H1 (cell line): ENCODE measurements at regions not wholly inside any gene's neighbourhood (a gene's known extent, or its start where the extent isn't known, plus 50 kb on each side); places are given as distances from the start of the nearest gene placed in this dataset.

Source experiments
- CTCF ChIA-PET: fragments of 300-600 bp; sonication (Branson Sonifier 250); formaldehyde crosslinking; loops from one replicate; lab custom pipeline; 2021; ENCODE audit not compliant: partially characterized antibody; lab: Charles Lee
- POLR2A ChIA-PET: fragments of 300-600 bp; sonication (Branson Sonifier 250); formaldehyde crosslinking; loops from one replicate; lab custom pipeline; 2021; ENCODE audit warnings: inconsistent platforms; ENCODE audit not compliant: partially characterized antibody; lab: Charles Lee
- DNase-seq, 2 experiments: peaks; one replicate each; pipeline versions ENCODE4 v3.0.0 to v3.0.0-alpha.2; 2010 to 2022; ENCODE audit warnings: low spot score in 2 of 2, low read depth in 1 of 2, mixed read lengths in 1 of 2
- FAIRE-seq: peaks from 2 replicates; lab custom pipeline; 2011; peaks lifted over from hg19 to GRCh38; lab: Jason Lieb, UNC
- H2AFZ ChIP-seq: 2 replicates; pipeline ENCODE4 v1.8.1; 2012; ENCODE audit warnings: low read length, inconsistent platforms
- H2AK5ac ChIP-seq: 2 replicates; pipeline ENCODE4 v1.6.1; 2013; ENCODE audit warnings: low read depth, low read length
- H2BK120ac ChIP-seq: replicated peaks from 2 replicates; pipeline ENCODE3; 2013; ENCODE audit warnings: low read depth, low read length, inconsistent platforms
- H2BK12ac ChIP-seq: 2 replicates; pipeline ENCODE4 v1.6.1; 2013; ENCODE audit warnings: low read depth, low read length
- H2BK15ac ChIP-seq: 2 replicates; pipeline ENCODE4 v1.6.1; 2013; ENCODE audit warnings: low read length
- H2BK20ac ChIP-seq: 2 replicates; pipeline ENCODE4 v1.6.1; 2013; ENCODE audit warnings: low read length
- H2BK5ac ChIP-seq: 2 replicates; pipeline ENCODE4 v1.6.1; 2013; ENCODE audit warnings: low read depth, low read length
- H3K14ac ChIP-seq: 2 replicates; pipeline ENCODE4 v1.6.1; 2013; ENCODE audit warnings: inconsistent platforms; ENCODE audit not compliant: insufficient read length
- H3K18ac ChIP-seq: 2 replicates; pipeline ENCODE4 v1.6.1; 2013; ENCODE audit warnings: low read length; ENCODE audit errors: extremely low read depth
- H3K23ac ChIP-seq: 2 replicates; pipeline ENCODE4 v1.6.1; 2013; ENCODE audit warnings: inconsistent platforms; ENCODE audit not compliant: insufficient read length
- H3K23me2 ChIP-seq: 2 replicates; pipeline ENCODE4 v1.6.1; 2013; ENCODE audit warnings: low read depth, low read length
- H3K27ac ChIP-seq: 2 replicates; pipeline ENCODE4 v1.6.1; 2011; ENCODE audit warnings: low read depth, low read length, inconsistent platforms
- H3K27me3 ChIP-seq, 4 experiments: replicated peaks in 1 of 4; 1 replicate in 1 of 4; 2 replicates in 3 of 4; pipeline versions ENCODE4 v1.6.1 to v1.8.1; 2011 to 2013; ENCODE audit warnings: low read length in 3 of 4, mild to moderate bottlenecking in 3 of 4, inconsistent platforms in 2 of 4, mixed read lengths in 2 of 4, moderate library complexity in 1 of 4; ENCODE audit not compliant: control insufficient read depth in 3 of 4, insufficient read depth in 3 of 4; ENCODE audit errors: extremely low read depth in 1 of 4
- H3K36me3 ChIP-seq, 4 experiments: 2 replicates each; pipeline versions ENCODE4 v1.6.1 to v1.8.1; 2011 to 2013; ENCODE audit warnings: mild to moderate bottlenecking in 4 of 4, low read length in 3 of 4, moderate library complexity in 2 of 4, control low read depth in 1 of 4, inconsistent platforms in 1 of 4; ENCODE audit not compliant: insufficient read depth in 4 of 4, control insufficient read depth in 2 of 4
- H3K4ac ChIP-seq: replicated peaks from 2 replicates; pipeline ENCODE3; 2013; ENCODE audit warnings: low read length, low read depth, mixed read lengths, inconsistent platforms; ENCODE audit not compliant: insufficient read length
- H3K4me1 ChIP-seq, 4 experiments: replicated peaks in 1 of 4; 1 replicate in 1 of 4; 2 replicates in 3 of 4; pipeline versions ENCODE4 v1.6.1 to v1.8.1; 2011 to 2013; ENCODE audit warnings: low read length in 3 of 4, inconsistent platforms in 2 of 4, mixed read lengths in 1 of 4; ENCODE audit not compliant: insufficient read depth in 4 of 4, control insufficient read depth in 3 of 4
- H3K4me2 ChIP-seq, 2 experiments: 2 replicates each; pipeline versions ENCODE4 v1.6.1 to v1.8.1; 2011 to 2013; ENCODE audit warnings: low read depth in 2 of 2, low read length in 2 of 2, control low read depth in 1 of 2, inconsistent platforms in 1 of 2, mild to moderate bottlenecking in 1 of 2; ENCODE audit not compliant: insufficient read depth in 1 of 2
- H3K4me3 ChIP-seq, 4 experiments: fragments of 200-600, 300-600 bp in 1 of 4; sonication (generic), shearing (Covaris generic), sonication (Bioruptor Twin) in 1 of 4; 2 replicates each; pipeline versions ENCODE4 v1.5.1 to v1.8.1; 2011 to 2016; ENCODE audit warnings: low read length in 4 of 4, low read depth in 3 of 4, control low read depth in 2 of 4, inconsistent platforms in 2 of 4, mild to moderate bottlenecking in 2 of 4, mixed read lengths in 1 of 4, moderate library complexity in 1 of 4; ENCODE audit not compliant: insufficient read depth in 2 of 4; ENCODE audit errors: extremely low read depth in 1 of 4
- H3K56ac ChIP-seq: replicated peaks from 2 replicates; pipeline ENCODE3; 2013; ENCODE audit warnings: low read depth, mild to moderate bottlenecking, mixed read lengths, low read length, inconsistent platforms; ENCODE audit not compliant: insufficient read length
- H3K79me1 ChIP-seq: 2 replicates; pipeline ENCODE4 v1.6.1; 2013; ENCODE audit warnings: low read depth, low read length, control low read depth
- H3K79me2 ChIP-seq, 2 experiments: 2 replicates each; pipeline versions ENCODE4 v1.6.1 to v1.8.1; 2012 to 2013; ENCODE audit warnings: low read length in 2 of 2, mild to moderate bottlenecking in 2 of 2, inconsistent platforms in 1 of 2; ENCODE audit not compliant: insufficient read depth in 2 of 2, control insufficient read depth in 1 of 2
- H3K9ac ChIP-seq, 4 experiments: replicated peaks in 1 of 4; 1 replicate in 1 of 4; 2 replicates in 3 of 4; pipeline versions ENCODE4 v1.6.1 to v1.8.1; 2011 to 2013; ENCODE audit warnings: low read depth in 3 of 4, low read length in 3 of 4, control low read depth in 2 of 4, mild to moderate bottlenecking in 2 of 4, moderate library complexity in 2 of 4, inconsistent platforms in 1 of 4; ENCODE audit errors: extremely low read depth in 1 of 4
- H3K9me3 ChIP-seq, 2 experiments: 2 replicates each; pipeline versions ENCODE4 v1.6.1 to v1.8.1; 2012 to 2013; ENCODE audit warnings: mild to moderate bottlenecking in 2 of 2, moderate library complexity in 2 of 2, control low read depth in 1 of 2, inconsistent platforms in 1 of 2, low read depth in 1 of 2, low read length in 1 of 2, mixed read lengths in 1 of 2; ENCODE audit not compliant: insufficient read depth in 2 of 2
- H4K20me1 ChIP-seq, 2 experiments: replicated peaks in 1 of 2; 2 replicates each; pipeline versions ENCODE3 to v1.8.1; 2011 to 2013; ENCODE audit warnings: inconsistent platforms in 2 of 2, low read length in 2 of 2, mild to moderate bottlenecking in 1 of 2; ENCODE audit not compliant: insufficient read depth in 2 of 2, control insufficient read depth in 1 of 2
- H4K5ac ChIP-seq: 2 replicates; pipeline ENCODE4 v1.6.1; 2013; ENCODE audit warnings: low read length, low read depth, mixed read lengths, inconsistent platforms; ENCODE audit not compliant: insufficient read length
- H4K8ac ChIP-seq: 2 replicates; pipeline ENCODE4 v1.8.0; 2013; ENCODE audit warnings: mild to moderate bottlenecking, moderate library complexity, low read length, inconsistent platforms; ENCODE audit not compliant: insufficient read depth; ENCODE audit errors: extremely low read depth
- H4K91ac ChIP-seq: replicated peaks from 2 replicates; pipeline ENCODE3; 2013; ENCODE audit warnings: low read length, mixed read lengths, inconsistent platforms; ENCODE audit not compliant: insufficient read length
- BACH1 ChIP-seq: IDR thresholded peaks from 2 replicates; pipeline ENCODE4 v1.6.1; 2012; ENCODE audit warnings: low read length, improper control_type of control experiment
- BRCA1 ChIP-seq: IDR thresholded peaks from 2 replicates; pipeline ENCODE4 v1.6.1; 2012; ENCODE audit warnings: low read depth, low read length, improper control_type of control experiment
- GTF2F1 ChIP-seq: IDR thresholded peaks from 2 replicates; pipeline ENCODE4 v1.6.1; 2012; ENCODE audit warnings: low read depth, low read length, improper control_type of control experiment, borderline replicate concordance
- JUND ChIP-seq: IDR thresholded peaks from 2 replicates; pipeline ENCODE4 v1.6.1; 2011; ENCODE audit warnings: mild to moderate bottlenecking, improper control_type of control experiment, low read length
- KDM4A ChIP-seq: IDR thresholded peaks from one replicate; pipeline ENCODE4 v1.7.1; 2012; ENCODE audit warnings: low read depth, mild to moderate bottlenecking, moderate library complexity, low read length, inconsistent platforms; ENCODE audit not compliant: severe bottlenecking
- RBBP5 ChIP-seq: IDR thresholded peaks from 2 replicates; pipeline ENCODE4 v1.7.1; 2012; ENCODE audit warnings: low read depth, mild to moderate bottlenecking, inconsistent platforms, low read length, moderate library complexity, borderline replicate concordance
- SIN3A ChIP-seq, 2 experiments: IDR thresholded peaks in 1 of 2; conservative IDR thresholded peaks in 1 of 2; 2 replicates each; pipeline ENCODE4 v1.6.1; 2011 to 2012; ENCODE audit warnings: low read length in 2 of 2, improper control_type of control experiment in 1 of 2, low read depth in 1 of 2, mild to moderate bottlenecking in 1 of 2
- SP1 ChIP-seq: IDR thresholded peaks from 2 replicates; pipeline ENCODE4 v1.6.1; 2011; ENCODE audit warnings: low read depth, low read length
- WGBS, 2 experiments: shearing (Covaris generic) in 1 of 2; methylation state at CpG; one replicate each; pipeline versions ENCODE4 v1.1.6 to v1.1.7; 2013 to 2015; ENCODE audit warnings: low lambda C conversion rate in 2 of 2, mixed read lengths in 2 of 2, inconsistent platforms in 1 of 2, low coverage in 1 of 2, missing lambda C conversion rate in 1 of 2; ENCODE audit not compliant: insufficient replicate concordance in 2 of 2, insufficient coverage in 1 of 2, insufficient read length in 1 of 2; ENCODE audit errors: extremely low coverage in 1 of 2, missing lambda C conversion rate in 1 of 2; 5-methylcytosine and 5-hydroxymethylcytosine counted together
- TF ChIP-seq, protein P1 (sequence below): IDR thresholded peaks from 2 replicates; pipeline ENCODE4 v1.6.1; 2012; ENCODE audit warnings: low read length, inconsistent platforms
- TF ChIP-seq, protein P2 (sequence below), 3 experiments: IDR thresholded peaks; 1 replicate in 2 of 3; 2 replicates in 1 of 3; pipeline versions ENCODE4 v1.5.1 to v1.6.1; 2011; ENCODE audit warnings: low read length in 3 of 3, mild to moderate bottlenecking in 3 of 3, inconsistent platforms in 2 of 3, low read depth in 1 of 3, moderate library complexity in 1 of 3; ENCODE audit not compliant: insufficient read depth in 1 of 3; ENCODE audit errors: control extremely low read depth in 1 of 3

DNA sequence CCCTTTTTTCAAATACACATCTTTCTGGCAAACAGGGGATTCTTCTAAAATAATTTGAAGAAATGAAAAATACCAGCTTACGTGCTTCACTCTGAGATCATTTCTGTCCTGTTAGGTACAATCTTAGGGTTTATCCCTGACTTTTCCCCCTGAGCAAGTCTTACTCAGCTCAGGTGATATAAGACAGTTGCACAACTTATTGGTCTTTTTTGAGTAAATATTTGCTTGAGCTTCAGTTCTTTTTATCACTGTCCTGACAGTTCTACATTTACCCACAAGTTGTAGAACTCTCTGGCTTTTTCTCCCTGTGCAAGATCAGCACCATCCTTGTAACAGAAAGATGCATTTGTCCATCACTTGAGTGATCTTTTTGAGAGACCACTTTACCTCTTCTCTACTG, 84.9 kb downstream of the MID1IP1 start:
- TF ChIP-seq SIN3A (conservative IDR thresholded peaks at IDR 0.05 in 1 of 2, IDR thresholded peaks at IDR 0.05 in 1 of 2; ENCODE audit: low read depth in 1 of 2, low read length in 2 of 2) (no peak), KDM4A (no peak), GTF2F1 (no peak), SP1 (no peak), BRCA1 (no peak), BACH1 (no peak), JUND (no peak), RBBP5 (no peak)
- TF ChIP-seq, protein P1, sequence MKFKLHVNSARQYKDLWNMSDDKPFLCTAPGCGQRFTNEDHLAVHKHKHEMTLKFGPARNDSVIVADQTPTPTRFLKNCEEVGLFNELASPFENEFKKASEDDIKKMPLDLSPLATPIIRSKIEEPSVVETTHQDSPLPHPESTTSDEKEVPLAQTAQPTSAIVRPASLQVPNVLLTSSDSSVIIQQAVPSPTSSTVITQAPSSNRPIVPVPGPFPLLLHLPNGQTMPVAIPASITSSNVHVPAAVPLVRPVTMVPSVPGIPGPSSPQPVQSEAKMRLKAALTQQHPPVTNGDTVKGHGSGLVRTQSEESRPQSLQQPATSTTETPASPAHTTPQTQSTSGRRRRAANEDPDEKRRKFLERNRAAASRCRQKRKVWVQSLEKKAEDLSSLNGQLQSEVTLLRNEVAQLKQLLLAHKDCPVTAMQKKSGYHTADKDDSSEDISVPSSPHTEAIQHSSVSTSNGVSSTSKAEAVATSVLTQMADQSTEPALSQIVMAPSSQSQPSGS, result no peak
- TF ChIP-seq, protein P2, sequence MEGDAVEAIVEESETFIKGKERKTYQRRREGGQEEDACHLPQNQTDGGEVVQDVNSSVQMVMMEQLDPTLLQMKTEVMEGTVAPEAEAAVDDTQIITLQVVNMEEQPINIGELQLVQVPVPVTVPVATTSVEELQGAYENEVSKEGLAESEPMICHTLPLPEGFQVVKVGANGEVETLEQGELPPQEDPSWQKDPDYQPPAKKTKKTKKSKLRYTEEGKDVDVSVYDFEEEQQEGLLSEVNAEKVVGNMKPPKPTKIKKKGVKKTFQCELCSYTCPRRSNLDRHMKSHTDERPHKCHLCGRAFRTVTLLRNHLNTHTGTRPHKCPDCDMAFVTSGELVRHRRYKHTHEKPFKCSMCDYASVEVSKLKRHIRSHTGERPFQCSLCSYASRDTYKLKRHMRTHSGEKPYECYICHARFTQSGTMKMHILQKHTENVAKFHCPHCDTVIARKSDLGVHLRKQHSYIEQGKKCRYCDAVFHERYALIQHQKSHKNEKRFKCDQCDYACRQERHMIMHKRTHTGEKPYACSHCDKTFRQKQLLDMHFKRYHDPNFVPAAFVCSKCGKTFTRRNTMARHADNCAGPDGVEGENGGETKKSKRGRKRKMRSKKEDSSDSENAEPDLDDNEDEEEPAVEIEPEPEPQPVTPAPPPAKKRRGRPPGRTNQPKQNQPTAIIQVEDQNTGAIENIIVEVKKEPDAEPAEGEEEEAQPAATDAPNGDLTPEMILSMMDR (IDR thresholded peaks at IDR 0.05; ENCODE audit: control extremely low read depth in 1 of 3, insufficient read depth in 1 of 3, low read depth in 1 of 3, low read length in 3 of 3), result no peak
- Histone ChIP-seq H3K56ac (no peak overlapping the region), H3K9ac (no peak overlapping the region), H4K5ac (no peak overlapping the region), H2BK12ac (no peak overlapping the region), H4K91ac (no peak overlapping the region), H3K79me1 (no peaks in the 10 kb centered on the region), H2BK120ac (no peak overlapping the region), H3K23ac (no peak overlapping the region), H3K27me3 (no peaks in the 10 kb centered on the region), H3K4me2 (no peak overlapping the region), H3K9me3 (no peaks in the 10 kb centered on the region), H3K27ac (no peak overlapping the region), H4K20me1 (no peaks in the 10 kb centered on the region), H3K36me3 (no peaks in the 10 kb centered on the region), H2AK5ac (no peak overlapping the region), H2BK5ac (no peak overlapping the region), H2AFZ (no peak overlapping the region), H3K4ac (no peak overlapping the region), H3K18ac (no peak overlapping the region), H3K79me2 (no peaks in the 10 kb centered on the region), H3K4me1 (no peaks in the 10 kb centered on the region), H2BK15ac (no peak overlapping the region), H4K8ac (no peak overlapping the region), H2BK20ac (no peak overlapping the region), H3K4me3 (no peak overlapping the region), H3K23me2 (no peaks in the 10 kb centered on the region), H3K14ac (no peak overlapping the region)
- DNase-seq (no peak), FAIRE-seq (no peak)
- WGBS, 2 experiments, result no CpG with 5 or more reads among the region's 1 CpG
- CTCF ChIA-PET, result no interaction called here
- POLR2A ChIA-PET, result no interaction called here
